ENCODE measurements at regions not wholly inside any gene's neighbourhood (a gene's known extent, or its start where the extent isn't known, plus 50 kb on each side); places are given as distances from the start of the nearest gene placed in this dataset.
"Not testable (repeated sequence)": the region's sequence is repeated elsewhere in the genome, so short reads cannot be mapped to it uniquely, and the experiment has no call there.

DNA sequence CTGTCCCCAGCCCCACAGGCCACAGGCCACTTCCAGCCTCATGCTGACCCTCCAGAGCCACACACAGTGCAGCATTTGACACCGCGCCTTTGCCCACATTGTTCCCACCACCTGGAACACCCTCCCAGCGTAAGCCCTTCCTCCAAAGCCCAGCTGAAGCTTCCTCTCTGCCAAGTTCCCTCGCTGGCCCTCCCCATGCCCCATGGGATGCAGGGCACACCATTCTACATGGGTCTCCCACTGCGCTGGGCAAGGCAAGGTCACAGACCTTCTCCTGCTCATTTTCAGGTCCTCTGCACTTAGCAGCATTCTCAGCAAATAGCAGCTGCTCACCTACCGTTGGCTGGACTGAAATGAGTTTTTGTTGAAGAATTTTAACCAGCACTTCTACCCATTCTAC lies 455.5 kb downstream of the EIPR1 start:
- no peak for DNase-seq

DNA sequence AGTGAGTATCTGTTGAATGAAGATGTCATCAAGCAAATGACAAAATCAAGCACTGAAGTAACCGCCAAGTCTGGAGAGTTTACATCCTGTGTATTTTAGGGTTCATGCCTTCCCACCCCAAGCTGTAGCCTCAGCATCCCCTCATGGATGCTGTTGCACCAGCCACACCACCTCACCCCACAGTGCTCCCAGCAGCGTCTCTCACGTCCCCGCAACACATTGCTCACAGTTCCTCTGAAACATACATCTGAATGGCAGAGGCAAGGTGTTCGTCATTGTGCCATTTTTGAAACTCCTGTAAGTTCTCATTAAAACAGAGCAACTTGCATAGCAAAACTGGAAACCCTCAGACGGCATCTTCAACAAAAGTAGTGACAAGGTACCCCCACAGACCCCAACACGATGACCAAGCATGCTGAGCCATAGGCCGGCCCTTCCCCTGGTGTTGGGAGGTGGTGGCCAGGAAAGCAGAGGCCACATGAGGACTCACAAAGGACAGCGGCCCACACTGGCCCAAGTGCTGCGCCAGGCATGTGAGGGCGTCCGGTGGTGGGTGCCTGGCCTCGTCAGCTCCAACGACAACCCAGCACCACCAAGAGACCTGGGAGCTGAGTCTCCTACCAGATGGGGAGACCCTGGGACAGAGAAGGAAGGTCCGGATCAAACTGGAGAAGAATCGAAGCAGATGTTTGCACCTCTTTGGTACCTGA lies 456.5 kb downstream of the EIPR1 start:
- DNase-seq = no peak

DNA sequence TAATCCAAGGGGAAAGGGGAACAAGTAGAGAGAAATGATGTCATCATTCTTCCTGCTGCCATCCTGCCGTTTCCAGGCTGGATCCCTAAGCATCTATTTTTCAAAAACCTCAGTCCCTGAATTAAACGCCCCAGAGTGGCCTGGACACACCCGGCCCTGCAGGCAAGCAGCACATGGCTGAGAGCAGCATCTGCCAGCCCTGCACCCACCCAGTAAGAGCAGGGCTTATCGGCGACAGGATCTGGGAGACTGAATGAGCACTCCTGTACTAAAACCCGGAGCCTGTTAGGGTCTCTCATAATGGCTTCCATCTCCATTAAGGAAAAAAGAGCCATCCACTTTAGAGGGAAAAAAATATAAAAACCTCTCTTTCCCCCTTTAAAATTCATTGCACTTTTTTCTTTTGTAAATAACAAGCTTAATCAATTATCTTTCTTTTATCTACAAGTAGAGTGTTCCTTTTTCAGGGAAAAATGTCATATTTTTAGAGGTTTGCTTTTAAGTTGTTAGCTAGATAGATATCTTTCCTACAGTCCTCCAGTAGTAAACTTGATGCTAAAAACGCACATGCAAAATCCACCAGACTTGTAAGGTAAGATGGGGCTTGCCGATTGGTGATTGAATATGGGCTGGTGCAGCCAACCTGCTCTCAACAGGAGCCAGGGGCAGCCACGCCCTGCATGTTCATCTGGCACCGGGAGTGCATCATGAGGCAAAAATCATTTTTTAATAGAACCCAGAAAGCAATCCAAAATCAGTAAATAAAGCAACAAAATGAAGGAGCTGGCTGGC lies 457.8 kb downstream of the EIPR1 start:
- DNase-seq = no peak

DNA sequence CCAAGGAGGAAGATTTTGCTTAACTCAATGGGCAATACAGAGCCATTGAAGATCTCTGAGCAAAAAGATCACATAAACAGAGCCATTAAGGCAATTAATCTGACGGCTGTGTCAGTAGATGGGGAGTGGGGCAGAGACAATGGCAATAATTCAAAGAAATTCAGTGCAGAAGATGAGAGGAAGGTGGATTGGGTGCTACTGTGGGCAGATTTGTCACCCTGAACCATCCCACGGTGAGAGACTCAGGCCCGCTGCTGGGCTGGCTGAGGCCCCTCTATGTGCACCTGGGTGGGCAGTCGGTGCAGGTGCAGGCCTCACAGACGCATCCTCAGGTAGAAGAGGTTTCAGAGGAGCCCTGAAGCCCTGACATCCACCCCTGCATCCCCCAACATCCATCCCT lies 458.6 kb downstream of the EIPR1 start:
- DNase-seq = no peak

- no peak for DNase-seq
These were observed 461.0 kb downstream of the EIPR1 start for GRCh38 chr2:2916621-2917020.

DNA sequence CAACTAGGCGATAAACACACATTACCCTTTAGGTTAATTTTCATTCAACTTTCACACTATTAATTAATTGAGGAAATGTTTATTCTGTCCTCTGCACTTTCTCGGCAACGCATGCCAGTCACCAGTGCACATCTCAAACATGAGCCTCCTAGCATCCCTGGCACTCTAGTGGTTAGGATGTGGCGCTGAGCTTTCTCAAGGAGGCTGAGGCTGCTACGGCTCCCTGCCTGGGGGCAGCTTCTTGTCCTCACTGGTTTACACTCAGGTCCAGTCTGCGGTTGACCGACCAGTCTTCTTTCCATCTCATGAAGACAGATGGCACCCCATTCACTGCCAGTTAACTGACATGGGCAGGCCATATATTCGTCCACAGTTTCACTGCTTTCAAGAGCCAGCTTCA lies 463.4 kb downstream of the EIPR1 start:
- no peak for DNase-seq

- no peak for DNase-seq
These were observed 464.0 kb downstream of the EIPR1 start for GRCh38 chr2:2913601-2914120.

DNA sequence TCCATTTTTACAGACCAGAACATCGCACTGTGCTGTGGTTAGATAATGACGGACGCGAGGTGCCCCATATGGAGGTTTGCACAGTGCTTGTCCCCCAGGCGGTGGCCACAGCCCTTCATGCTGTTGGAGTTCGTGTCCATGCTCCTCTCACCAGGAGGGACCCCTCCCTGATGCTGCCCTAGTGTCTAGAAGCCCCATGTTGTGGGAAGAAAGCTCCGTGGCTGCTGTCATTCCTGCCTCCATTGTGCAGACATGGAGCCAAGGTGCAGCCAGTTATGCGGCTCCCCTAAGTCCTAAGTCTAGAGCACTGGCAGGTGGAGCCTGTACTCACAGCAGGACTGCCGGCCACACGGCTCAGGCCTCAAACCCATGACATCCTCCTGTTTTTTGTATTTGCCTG lies 464.9 kb downstream of the EIPR1 start:
- DNase-seq = no peak

DNA sequence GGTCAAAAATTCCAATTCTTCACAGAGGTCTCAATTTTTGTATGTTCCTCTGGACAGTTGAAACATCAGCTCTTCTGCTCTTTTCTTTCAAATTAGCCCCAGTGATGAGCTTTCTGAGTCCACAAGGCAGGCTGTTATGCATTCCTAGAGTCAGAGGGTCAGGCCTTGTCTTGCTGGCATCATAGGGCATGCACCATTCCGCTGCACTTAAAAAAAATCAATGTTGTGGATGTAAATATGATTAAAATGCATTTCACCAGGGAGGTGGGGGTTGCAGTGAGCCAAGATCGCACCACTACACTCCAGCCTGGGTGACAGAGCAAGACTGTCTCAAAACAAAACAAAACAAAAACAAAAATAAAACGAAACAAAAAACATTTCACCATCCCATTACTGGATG lies 465.3 kb downstream of the EIPR1 start:
- DNase-seq = no peak

DNA sequence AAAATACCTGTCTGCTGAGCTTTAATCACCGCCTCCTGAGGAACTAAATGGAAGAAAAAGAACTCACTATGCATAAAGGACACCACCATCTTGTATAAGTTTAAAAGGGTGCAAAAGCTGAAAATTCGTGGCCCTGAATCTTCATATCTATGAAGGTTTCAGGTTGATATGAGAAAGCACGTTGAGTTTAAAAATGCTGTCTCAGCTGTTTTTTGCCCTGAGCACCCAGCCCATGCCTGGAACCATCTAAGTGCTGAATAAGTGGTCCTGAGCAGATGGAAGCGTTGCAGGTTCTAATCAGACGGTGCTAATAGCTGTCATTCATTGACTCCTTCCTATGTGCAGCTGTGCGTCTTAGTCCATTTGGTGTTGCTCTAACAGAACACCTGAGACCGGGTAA lies 467.4 kb downstream of the EIPR1 start:
- no peak for DNase-seq

DNA sequence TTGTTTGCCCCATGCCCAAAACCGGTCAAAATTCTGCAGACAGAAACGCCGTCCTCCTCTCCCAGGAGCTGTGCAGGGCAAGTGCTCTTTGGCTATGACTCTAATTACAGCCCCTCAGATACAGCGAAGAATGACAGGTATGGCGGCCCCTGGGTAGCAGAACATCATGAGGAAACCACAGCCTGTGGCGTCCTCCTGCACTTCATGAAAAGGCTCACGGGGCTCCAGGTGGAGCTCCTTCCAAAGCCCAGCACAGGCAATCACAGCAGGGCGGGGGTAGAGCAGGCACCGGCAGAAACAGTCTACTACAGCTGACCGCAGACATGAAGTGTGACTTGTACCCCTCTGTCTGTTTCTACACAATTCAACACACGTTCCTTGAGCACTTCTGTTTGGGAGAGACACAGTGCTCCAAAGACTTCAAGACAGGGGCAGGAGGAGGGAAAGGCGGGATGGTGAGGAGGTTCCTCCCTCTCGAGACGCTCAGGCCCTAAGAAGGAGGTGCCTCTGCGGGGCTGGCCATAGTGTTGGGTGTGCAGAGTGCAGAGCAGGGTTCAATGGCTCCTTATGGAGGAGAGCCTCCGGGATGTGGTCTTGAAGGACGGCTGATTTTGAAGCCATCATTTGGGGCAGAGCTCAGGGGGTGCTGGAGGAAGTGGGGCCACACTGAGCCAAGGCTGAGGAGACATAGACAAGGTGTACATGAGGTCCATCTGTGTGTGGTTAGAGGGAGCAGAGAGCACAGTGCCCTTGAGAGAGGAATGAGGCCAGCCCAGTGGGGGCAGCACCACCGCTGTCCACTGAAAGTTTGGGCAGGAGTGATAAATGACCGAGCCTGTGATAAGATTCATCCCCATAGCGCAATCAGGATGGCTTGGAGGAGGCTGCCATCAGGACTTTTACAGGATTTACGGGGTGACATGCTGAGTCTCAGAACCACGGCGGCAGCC lies 468.3 kb downstream of the EIPR1 start:
- no peak for DNase-seq

- no peak for DNase-seq
These were observed 471.5 kb downstream of the EIPR1 start for GRCh38 chr2:2906091-2906490.

DNA sequence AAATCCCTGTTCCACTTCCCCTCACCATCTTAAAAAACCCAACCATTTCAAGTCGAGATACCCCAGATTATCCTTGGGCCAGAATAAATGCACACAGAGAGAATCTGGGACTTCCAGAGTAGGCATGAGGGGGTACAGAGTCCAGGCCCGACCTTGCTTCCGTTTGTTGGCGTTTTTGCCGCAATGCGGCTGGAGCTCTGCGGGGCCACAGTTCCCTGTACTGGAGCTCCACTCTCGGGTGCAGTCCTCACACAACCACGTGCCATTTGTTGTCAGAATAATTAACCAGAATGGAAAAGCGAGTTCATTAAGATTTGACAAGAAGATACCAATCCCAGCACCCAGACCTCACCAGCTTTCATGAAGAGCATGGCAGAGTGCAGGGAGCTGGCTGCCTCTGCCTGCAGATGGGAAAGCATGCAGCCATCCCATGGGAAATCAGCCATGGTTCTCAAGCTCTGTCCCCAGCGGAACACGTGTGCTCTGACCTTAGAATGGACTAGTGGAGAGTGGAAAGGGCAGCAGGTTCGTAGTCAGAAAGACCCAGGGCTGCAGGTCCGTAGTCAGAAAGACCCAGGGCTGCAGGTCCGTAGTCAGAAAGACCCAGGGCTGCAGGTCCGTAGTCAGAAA lies 472.8 kb downstream of the EIPR1 start:
- no peak for DNase-seq

- DNase-seq = no peak
These were observed 474.9 kb downstream of the EIPR1 start for GRCh38 chr2:2902547-2903281.

GRCh38 chr2:2901384-2902345 lies 476.0 kb downstream of the EIPR1 start:
- DNase-seq = no peak

DNA sequence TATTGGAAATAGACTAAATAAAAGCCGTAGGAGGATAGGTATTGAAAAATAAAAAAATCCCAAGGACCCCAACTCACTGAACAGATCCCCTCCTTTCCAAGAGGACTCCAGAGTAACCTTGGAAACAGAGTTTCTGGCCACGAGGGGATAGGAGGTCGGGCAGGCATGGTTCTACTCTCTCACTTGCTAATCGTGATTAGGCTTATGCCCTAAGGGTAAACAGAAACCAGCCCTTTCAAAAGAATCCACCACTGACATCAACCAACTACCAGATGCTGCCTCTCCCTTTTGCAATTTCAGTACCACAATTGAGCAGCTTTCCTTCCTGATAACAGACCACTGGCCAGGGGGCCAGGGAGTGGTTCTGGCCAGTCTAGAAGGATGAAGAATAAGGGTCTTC lies 477.8 kb downstream of the EIPR1 start:
- no peak for DNase-seq

DNA sequence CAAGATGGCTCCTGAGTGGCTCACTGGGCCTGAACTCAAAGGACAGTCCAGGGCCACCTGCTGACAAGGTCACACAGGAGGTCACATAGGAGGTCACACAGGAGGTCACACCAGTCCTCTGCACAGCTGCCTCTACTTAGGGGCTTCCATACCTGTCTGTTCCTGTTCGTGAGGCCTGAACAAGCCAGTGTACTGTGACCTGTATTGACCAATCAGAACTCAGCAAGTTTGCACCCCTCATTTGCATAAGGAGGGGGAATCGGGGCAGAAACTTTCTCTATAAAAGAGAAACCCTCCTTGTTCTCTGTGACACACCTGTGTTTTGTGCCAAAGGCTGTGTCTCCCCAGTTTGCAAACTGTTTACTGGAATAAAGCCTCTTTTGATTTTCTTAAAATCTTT lies 478.9 kb downstream of the EIPR1 start:
- DNase-seq = no peak

- no peak for DNase-seq
These were observed 481.0 kb downstream of the EIPR1 start for GRCh38 chr2:2896643-2897042.

GRCh38 chr2:2896011-2896410 lies 481.6 kb downstream of the EIPR1 start:
- no peak for DNase-seq

- DNase-seq = not testable (repeated sequence)
These were observed 483.6 kb downstream of the EIPR1 start for GRCh38 chr2:2894011-2894410.
